ENCODE measurements at regions not wholly inside any gene's neighbourhood (a gene's known extent, or its start where the extent isn't known, plus 50 kb on each side); places are given as distances from the start of the nearest gene placed in this dataset.
"Not testable (repeated sequence)": the region's sequence is repeated elsewhere in the genome, so short reads cannot be mapped to it uniquely, and the experiment has no call there.

DNA sequence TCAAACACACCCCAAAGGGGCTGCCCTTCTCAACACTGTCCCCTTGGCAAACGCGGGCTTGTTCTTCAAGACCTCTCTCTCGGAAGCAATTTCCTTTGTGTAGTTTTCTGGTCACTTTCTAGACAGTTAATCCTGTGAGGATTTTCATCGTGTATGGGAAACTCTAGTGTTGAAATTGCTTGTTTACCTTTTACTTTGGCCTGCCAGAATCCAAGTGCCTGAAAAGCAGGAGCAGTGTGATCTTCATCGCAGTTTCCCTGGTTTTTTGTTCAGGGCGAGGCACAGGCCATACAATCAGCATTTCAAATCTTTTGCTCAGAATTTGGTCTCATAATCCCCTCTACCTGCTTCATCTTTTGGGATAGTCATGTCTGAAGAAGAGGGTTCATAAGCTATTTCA is 115.7 kb upstream of the C9orf72 start:
- TF ChIP-seq, protein P1, sequence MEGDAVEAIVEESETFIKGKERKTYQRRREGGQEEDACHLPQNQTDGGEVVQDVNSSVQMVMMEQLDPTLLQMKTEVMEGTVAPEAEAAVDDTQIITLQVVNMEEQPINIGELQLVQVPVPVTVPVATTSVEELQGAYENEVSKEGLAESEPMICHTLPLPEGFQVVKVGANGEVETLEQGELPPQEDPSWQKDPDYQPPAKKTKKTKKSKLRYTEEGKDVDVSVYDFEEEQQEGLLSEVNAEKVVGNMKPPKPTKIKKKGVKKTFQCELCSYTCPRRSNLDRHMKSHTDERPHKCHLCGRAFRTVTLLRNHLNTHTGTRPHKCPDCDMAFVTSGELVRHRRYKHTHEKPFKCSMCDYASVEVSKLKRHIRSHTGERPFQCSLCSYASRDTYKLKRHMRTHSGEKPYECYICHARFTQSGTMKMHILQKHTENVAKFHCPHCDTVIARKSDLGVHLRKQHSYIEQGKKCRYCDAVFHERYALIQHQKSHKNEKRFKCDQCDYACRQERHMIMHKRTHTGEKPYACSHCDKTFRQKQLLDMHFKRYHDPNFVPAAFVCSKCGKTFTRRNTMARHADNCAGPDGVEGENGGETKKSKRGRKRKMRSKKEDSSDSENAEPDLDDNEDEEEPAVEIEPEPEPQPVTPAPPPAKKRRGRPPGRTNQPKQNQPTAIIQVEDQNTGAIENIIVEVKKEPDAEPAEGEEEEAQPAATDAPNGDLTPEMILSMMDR (IDR thresholded peaks at IDR 0.05; ENCODE audit: low read depth, low read length) = no peak

DNA sequence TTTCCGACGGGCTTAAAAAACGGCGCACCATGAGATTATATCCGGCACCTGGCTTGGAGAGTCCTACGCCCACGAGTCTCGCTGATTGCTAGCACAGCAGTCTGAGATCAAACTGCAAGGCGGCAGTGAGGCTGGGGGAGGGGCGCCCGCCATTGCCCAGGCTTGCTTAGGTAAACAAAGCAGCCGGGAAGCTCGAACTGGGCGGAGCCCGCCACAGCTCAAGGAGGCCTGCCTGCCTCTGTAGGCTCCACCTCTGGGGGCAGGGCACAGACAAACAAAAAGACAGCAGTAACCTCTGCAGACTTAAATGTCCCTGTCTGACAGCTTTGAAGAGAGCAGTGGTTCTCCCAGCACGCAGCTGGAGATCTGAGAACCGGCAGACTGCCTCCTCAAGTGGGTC is 117.5 kb upstream of the C9orf72 start:
- not testable (repeated sequence) for H3K4me3 ChIP-seq (ENCODE audit: low read depth, low read length)

More for the DNA sequence above, 115.7 kb upstream of the C9orf72 start:
- no peak overlapping the region for H3K4me3 ChIP-seq (ENCODE audit: low read depth, low read length)

DNA sequence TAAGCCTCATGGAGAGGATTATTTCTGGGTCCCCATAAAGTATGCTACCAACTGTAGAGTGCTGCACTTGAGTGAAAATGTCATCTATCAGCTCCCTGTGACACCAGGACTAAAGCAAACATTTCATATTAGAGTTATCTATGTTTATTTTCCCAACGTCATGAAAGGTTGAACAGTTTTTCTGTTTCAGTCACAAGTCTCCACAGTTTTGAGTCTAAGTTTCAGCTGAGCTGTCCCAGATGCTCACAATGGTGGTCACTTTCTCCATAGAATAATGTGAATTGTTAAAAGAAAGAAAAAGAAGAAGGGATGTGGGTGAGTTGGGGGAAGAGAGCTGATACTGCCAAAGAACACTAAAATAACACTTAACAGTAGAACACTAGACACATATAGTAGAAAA is 126.3 kb upstream of the C9orf72 start:
- TF ChIP-seq, protein P1 (IDR thresholded peaks at IDR 0.05; ENCODE audit: low read depth, low read length) = no peak
- H3K4me3 ChIP-seq (ENCODE audit: low read depth, low read length) = no peak overlapping the region

DNA sequence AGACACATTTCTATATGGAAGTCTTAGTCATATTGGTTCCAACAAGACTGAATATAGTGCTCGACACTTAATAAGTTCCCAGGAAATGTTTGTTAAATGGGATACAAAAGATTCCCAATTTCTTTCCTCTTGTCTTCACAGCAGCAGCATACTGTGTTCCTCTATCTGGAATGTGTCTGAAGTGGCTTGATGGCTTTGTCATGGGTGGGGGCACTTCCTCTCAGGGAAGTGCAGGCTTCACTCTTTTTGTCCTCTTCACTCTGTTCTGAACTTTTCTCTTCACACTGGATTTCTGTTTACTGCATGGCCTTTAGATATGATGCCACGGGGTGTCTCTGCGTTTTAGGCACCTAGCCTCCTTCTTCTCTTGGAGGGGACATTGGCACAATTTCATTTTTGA is 127.7 kb upstream of the C9orf72 start:
- H3K4me3 ChIP-seq (ENCODE audit: low read depth, low read length) = no peak overlapping the region
- TF ChIP-seq, protein P1 (IDR thresholded peaks at IDR 0.05; ENCODE audit: low read depth, low read length) = no peak

DNA sequence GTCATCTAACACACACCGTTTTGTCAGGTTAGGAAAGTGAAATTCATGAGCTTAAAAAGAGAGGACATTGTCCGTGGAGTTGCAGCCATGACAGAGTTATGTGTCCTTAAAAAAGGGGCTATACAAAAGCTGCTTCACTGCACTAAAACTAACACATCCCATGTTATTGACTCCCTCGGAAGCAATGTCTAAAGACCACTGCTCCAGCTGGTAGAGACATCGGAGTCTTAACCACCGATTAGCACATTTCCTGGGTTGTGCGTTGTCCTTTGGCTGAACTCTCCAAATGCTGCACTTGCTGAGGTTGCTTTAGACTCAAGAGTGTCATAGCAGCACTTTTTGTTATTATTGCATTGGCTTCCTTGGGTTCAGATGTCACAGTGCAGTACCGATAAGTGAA is 128.3 kb upstream of the C9orf72 start:
- TF ChIP-seq, protein P1 (IDR thresholded peaks at IDR 0.05; ENCODE audit: low read depth, low read length) = no peak
- no peak overlapping the region for H3K4me3 ChIP-seq (ENCODE audit: low read depth, low read length)

DNA sequence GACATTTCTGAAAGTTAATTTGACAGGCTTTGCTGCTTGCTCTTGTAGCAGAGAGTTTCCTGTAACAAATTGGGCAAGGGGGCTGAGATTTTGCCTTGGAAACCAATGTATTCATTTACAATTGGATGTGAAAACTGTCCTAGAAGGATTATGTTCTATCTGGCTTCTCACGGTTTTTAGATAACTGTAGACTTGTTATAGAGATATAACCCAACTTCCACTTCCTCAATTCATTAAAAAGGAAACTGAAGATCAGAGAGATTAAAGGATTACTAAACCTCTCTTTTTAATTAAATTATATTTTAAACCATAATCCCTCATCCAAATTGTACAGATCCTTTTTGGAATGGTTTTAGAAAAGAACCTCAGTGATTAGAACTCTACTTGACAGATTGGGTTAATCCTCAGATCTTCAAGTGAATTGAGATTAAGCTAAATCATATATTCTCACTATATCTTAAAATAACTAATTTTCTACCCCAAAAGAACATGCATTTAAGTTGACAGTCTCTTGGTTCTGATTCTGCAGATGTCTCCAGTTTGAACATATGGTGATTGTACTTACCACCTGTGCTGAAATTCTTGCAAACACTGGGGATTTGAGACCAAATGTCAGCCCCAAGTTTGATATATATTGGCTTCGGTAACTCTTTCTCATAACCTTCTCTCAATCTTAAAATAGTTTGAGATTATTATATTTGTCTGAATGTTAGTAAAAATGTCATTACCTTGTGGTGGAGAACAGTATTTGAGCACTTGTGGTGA is 130.1 kb upstream of the C9orf72 start:
- TF ChIP-seq, protein P1 (IDR thresholded peaks at IDR 0.05; ENCODE audit: low read depth, low read length) = no peak
- no peak overlapping the region for H3K4me3 ChIP-seq (ENCODE audit: low read depth, low read length)

DNA sequence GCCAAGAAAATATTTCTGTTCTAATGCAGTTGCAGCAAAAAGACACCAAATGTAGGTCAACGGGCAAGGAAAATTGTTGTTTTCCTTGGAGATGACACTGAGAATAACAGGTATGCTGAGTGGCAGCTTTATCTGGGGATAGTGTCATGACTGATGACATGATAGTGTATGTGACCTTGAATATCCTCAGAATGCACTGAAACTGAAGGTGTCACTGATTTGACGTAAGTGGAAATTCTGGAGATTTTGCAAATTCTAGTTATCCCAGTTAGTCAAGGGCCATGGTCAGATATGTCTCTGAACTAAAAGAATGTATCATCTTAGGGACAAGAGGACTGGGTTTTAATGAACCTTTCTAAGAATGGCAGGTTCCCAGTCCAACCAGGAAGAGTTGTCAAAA is 138.0 kb upstream of the C9orf72 start:
- TF ChIP-seq, protein P1 (IDR thresholded peaks at IDR 0.05; ENCODE audit: low read depth, low read length) = no peak
- no peak overlapping the region for H3K4me3 ChIP-seq (ENCODE audit: low read depth, low read length)

DNA sequence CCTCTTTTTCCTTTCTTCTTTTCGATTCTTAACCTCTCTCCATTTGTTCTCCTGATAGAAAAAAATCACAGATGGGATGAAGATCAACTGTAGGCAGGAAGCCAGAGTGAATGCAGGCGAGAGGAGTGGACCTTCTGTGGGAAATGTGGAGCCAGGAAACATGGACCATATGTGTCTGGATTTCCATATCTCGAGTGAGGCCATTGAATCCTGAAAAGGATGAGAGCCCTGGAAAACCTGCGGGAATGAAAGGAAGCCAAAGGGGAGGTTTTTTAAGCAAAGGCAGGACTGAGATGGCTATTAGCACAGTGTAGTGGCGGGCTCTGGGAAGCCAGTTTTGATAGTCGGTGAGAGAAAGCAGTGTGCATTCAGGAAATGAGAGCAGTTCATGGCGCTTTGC is 139.5 kb upstream of the C9orf72 start:
- H3K4me3 ChIP-seq (ENCODE audit: low read depth, low read length) = no peak overlapping the region
- TF ChIP-seq, protein P1 (IDR thresholded peaks at IDR 0.05; ENCODE audit: low read depth, low read length) = no peak

Measured in WI38 (cell line).